LNCaP clone FGC (cell line): ENCODE measurements at regions not wholly inside any gene's neighbourhood (a gene's known extent, or its start where the extent isn't known, plus 50 kb on each side); places are given as distances from the start of the nearest gene placed in this dataset.
"Not testable (repeated sequence)": the region's sequence is repeated elsewhere in the genome, so short reads cannot be mapped to it uniquely, and the experiment has no call there.

Experiments used
- DNase-seq: peaks from one replicate; pipeline ENCODE4 v3.0.0-alpha.2; 2011; ENCODE audit warnings: low read depth
- H3K4me3 ChIP-seq: 2 replicates; pipeline ENCODE4 v1.5.1; 2011; ENCODE audit warnings: mild to moderate bottlenecking, low read depth, low read length, control low read depth
- CTCF ChIP-seq: IDR thresholded peaks from 2 replicates; pipeline ENCODE4 v1.5.1; 2012; ENCODE audit warnings: mild to moderate bottlenecking; ENCODE audit not compliant: control insufficient read depth, insufficient read depth; ENCODE audit errors: extremely low read depth

DNA sequence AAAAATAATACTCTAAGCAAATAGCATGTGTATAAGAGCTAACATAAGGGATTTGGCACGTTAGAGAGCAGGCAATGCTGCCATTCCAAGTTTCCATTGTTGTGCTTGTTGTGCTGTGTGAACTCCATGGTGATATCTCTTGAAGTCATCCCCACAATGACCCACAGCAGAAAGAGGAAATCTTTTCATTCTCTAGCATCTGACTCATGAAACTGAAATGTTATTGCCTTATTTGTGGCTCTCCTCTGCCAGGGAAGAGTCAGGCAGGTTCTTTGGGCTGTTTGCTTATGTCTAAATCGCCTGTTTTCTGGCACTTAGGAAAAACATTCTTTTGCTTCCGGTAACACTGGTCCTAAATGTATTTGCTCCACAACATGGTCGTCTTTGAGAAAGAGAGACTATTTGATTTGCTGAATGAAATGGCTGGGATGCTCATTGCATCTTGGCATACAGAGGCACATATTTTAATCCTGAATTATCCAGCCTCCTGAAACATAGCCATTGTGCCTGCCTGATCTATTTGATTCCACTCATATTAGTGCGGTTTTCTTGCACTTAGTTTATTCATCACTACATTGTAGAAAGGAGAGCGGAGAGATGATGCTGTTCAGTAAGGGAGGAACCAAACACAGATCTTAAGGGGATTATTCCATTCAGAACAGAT, 188.8 kb downstream of the CSNK1G3 start:
- no peak for DNase-seq
- H3K4me3 ChIP-seq, result no peak overlapping the region
- no peak for TF ChIP-seq CTCF

GRCh38 chr5:123699571-123699970, 187.6 kb downstream of the CSNK1G3 start:
- H3K4me3 ChIP-seq, result no peak overlapping the region
- no peak for TF ChIP-seq CTCF
- DNase-seq, result no peak

DNA sequence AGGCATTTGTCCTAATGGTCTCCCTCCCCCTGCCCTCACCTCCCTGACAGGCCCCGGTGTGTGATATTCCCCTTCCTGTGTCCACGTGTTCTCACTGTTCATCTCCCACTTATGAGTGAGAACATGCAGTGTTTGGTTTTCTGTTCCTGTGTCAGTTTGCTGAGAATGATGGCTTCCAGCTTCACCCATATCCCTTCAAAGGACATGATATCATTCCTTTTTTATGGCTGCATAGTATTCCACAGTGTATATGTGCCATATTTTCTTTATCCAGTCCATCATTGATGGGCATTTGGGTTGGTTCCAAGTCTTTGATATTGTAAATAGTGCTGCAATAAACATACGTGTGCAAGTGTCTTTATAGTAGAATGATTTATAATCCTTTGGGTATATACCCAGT, 187.0 kb downstream of the CSNK1G3 start:
- not testable (repeated sequence) for DNase-seq, H3K4me3 ChIP-seq

- no peak overlapping the region for H3K4me3 ChIP-seq
- no peak for TF ChIP-seq CTCF
- DNase-seq, result no peak
These were observed 185.0 kb downstream of the CSNK1G3 start for GRCh38 chr5:123696921-123697341.

DNA sequence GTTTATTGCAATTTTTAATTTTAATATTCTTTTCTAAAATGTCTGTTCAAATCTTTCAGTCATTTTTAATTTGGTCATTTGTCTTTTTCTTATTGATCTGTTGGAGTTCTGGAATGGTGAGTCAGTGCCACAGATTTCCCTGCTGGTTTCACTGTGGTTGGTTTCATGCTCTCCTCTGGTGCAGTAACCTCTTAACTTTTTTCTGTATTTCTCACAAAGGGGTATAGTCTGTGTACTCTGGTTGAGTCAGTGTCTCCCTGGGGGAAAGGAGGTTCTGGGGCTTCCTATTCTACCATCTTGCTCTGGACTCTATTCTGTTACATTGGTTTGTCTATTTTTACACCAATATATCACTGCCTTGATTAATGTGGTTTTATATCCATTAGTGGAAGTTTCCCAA, 178.8 kb downstream of the CSNK1G3 start:
- TF ChIP-seq CTCF, result no peak
- H3K4me3 ChIP-seq, result no peak overlapping the region
- DNase-seq, result no peak

GRCh38 chr5:123681061-123681460, 169.1 kb downstream of the CSNK1G3 start:
- no peak overlapping the region for H3K4me3 ChIP-seq
- TF ChIP-seq CTCF, result no peak
- DNase-seq, result no peak

DNA sequence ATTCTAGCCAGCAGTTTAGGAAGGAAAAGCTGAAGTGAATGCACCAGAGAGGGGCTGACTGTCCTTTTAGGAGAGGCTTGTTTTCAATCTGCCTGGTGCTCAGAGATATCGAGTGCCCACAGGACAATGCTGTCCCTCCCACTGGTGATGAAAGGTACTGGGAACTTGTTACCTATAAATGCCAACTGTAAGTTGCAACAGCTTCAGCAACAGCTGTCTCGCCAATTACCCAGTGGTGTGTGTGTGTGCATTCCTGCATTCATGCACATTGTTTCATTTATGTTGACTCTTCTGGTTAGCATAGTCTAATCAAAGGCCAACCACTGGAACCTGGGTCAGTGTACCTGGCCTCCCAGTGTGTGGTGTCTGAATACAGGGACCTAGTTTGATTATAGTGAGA, 161.1 kb downstream of the CSNK1G3 start:
- no peak overlapping the region for H3K4me3 ChIP-seq
- DNase-seq, result no peak
- TF ChIP-seq CTCF, result no peak
